GM12872 (cell line): ENCODE measurements at regions not wholly inside any gene's neighbourhood (a gene's known extent, or its start where the extent isn't known, plus 50 kb on each side); places are given as distances from the start of the nearest gene placed in this dataset.

ENCODE experiments used
- TF ChIP-seq, protein P1 (sequence below): IDR thresholded peaks from 3 replicates; pipeline ENCODE4 v1.5.1; 2011; ENCODE audit warnings: low read depth, mild to moderate bottlenecking, low read length, moderate library complexity; ENCODE audit not compliant: insufficient read depth

DNA sequence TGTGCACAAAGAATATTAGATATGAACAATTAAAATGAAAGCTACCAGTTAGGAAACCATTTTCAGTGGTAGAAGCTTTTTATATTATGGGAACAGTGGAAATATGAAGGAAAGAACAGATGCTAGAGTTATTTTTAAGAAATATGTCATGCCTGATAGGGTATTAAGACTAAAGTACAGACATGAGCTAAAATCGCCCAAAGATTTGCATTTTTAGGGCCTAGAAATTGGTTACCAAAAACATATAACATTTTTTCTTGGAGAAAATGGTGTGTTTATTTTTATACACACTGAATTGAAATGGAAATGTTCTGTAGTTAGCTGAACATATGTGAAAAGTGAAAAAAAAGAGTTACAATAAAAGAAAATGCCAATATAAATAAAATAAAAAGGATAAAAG, 441.9 kb downstream of the TLL1 start:
- TF ChIP-seq, protein P1, sequence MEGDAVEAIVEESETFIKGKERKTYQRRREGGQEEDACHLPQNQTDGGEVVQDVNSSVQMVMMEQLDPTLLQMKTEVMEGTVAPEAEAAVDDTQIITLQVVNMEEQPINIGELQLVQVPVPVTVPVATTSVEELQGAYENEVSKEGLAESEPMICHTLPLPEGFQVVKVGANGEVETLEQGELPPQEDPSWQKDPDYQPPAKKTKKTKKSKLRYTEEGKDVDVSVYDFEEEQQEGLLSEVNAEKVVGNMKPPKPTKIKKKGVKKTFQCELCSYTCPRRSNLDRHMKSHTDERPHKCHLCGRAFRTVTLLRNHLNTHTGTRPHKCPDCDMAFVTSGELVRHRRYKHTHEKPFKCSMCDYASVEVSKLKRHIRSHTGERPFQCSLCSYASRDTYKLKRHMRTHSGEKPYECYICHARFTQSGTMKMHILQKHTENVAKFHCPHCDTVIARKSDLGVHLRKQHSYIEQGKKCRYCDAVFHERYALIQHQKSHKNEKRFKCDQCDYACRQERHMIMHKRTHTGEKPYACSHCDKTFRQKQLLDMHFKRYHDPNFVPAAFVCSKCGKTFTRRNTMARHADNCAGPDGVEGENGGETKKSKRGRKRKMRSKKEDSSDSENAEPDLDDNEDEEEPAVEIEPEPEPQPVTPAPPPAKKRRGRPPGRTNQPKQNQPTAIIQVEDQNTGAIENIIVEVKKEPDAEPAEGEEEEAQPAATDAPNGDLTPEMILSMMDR = no peak

DNA sequence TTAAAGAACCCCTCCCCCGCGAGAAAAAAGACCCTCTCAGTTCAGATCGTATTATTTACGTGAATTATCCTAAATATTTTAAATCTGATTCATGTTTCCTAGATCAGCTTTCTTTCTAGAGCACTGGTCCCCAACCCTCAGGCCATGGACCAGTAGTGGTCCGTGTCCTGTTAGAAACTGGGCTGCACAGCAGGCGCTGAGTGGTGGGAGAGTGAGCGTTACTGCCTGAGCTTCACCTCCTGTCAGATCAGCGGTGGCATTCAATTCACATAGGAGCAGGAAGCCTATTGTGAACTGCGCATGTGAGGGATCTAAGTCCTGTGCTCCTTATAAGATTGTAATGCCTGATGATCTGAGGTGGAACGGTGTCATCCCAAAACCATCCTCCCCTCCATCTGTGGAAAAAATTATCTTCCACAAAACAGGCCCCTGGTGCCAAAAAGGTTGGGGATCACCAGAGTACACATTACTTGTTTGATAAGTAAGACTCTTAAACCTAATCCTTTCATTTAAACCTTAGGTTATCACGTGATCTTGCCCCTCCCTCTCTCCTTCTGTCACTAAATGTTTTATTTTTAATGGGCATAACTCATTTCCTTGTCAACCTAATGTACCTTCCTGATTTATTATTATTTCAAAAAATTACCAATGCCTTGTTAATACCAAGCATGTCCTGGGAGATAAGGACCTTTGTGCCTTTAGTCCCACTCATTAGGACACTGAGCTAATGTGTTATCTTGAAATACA, 442.9 kb downstream of the TLL1 start:
- TF ChIP-seq, protein P1 = no peak

DNA sequence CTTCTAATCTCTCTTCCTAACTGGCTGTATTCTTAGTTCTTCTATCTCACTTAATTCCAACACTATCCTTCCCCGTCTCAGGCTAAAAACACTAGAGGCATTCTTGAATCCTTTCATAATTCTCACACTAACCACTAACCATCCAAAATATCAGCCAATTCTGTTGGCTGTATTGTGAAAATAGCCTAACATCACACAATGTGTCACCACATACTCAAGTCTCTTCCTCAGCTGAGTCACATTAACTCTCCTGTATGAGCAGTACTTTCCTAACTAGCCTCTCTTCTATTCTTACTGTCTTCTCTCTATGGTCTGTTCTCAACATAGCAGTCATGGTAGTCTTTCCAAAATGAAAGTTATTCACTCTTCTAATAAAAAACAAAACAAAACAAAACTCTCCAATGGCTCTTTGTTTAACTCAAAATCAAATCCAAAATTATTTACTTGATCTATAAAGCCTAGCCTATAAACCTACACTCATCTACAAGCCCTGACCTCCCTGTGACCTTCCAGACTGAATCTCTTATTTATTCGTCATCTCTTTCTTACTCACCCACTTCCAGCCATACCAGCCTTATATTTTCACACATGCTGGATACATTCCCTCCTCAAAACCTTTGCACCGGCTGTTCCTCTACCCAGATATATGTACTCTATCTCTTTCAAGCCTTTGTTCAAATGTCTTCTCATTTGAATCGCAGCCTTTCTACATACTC, 445.9 kb downstream of the TLL1 start:
- TF ChIP-seq, protein P1 = no peak

DNA sequence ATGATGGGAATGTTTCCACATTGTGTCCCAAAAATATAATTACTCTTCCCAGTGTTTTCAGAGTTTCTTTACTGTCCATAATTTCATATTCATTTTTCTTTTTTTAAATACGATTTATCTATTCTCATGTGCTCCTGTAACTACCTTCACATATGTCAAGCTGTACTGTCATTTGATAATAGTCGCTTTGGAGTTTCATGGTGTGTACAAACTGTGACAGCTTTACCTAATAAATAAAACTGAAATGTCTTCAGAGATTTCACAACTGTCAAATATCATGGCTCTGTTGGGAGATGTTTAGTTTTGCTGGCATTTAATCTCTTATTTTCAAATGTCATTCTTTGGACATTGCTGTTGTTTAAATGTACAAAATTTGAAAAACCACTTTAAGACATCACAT, 450.2 kb downstream of the TLL1 start:
- TF ChIP-seq, protein P1 = no peak

DNA sequence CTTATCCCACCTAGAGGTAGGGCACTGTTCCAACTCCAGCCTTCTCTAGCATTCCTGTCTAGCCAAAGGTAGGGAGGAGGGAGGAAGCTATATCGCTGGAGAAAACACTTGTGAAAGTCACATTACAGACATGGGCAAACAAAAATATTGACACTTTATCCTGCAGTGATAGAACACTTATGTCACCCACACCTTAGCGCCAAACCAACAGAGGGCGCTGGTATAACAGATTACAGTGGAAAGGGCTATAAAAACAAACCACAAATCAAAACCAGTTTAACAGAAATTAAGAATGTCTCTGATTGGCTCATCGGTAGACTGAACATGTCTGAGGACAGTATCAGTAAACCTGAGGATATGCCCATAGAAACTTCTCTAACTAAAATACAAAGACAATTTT, 451.3 kb downstream of the TLL1 start:
- TF ChIP-seq, protein P1 = peak; percentile 48; the same call in 2 of the 3 replicates

DNA sequence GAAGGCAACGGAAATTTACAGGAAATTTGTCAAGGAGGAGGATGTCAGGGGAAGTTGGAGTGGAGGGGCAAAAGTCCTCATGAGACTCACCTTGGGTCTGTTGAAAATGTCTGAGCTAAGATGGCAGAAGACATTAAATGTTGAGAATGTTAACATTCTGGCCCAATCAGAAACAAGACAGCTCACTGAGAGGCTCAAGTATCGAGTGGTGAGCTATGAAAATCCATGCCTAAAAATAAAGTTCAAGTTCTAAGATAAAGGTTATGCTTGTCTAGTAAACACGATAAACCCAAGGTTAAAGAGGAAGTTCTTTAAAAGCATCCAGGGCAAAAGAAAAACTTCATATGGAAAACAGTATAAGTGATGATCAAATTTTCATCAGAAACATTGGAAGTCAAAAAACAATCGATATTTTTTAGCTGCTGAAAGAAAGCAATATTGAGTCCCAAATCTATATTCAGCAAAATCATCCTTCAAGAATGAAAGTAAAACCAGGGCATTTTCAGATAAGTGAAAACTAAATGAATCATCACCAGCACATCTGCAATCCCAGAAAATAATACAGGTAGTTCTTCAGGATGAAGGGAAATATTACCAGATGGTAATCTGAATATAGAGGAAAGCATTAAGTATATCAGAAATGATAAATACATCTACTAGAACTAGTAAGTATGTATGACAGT, 462.4 kb downstream of the TLL1 start:
- TF ChIP-seq, protein P1 = no peak

DNA sequence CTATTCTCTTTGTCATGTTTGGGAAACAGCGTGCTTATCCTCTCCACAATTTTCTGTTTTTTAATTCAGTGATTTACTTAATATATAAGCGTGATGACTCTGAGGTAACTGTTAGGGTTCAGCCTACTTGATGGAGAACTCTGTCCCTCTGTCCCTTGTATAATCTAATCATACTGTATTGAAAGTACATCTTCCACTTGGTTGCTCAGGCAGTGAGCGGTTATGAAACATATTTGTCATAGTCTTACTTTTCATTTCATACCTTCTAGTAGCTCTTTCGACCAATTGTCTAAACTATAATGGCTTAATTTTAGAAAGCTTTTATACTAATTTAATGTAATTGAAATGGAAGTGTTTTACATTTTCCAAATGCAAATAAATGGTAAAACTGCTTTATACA, 469.0 kb downstream of the TLL1 start:
- TF ChIP-seq, protein P1 = no peak
